ENCODE measurements at regions not wholly inside any gene's neighbourhood (a gene's known extent, or its start where the extent isn't known, plus 50 kb on each side); places are given as distances from the start of the nearest gene placed in this dataset.

DNA sequence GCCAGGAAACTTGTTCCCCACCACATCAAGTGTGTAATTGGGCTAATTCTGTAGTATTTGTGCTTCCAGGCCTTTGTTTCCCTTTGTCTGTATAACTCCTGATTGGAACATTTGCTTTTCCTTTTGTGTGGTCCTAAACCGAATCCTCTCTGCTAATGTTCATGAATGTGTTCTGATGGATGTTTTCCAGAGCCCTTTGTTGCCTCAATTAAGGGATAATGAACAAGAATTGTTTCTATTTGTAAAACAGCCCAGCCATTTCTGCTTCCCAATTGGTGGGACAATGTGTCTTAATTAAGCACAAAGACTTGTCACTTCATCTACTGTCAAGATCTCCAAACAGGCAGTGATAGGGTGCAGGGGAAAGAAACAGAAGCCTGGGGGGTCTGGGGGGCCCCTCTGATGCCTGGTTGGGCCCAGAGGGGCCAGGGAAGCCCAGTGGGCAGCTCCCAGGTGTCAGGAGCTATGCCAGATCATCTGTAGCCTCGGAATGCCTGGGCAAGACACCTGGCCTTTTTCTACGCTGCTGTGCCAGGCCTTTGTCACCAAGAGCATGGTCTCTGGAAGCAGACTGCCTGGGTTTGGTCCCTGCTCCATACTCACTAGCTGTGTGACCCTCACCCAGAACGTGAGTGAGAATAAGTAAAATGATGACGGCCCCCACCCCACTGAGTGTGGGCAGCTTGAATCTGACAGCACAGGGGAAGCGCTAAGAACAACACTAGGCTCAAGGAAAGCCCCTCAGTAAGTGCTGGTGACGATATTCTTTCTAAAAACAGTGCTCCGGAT is 116.6 kb upstream of the PRR20G start:
- TF ChIP-seq, protein P1, sequence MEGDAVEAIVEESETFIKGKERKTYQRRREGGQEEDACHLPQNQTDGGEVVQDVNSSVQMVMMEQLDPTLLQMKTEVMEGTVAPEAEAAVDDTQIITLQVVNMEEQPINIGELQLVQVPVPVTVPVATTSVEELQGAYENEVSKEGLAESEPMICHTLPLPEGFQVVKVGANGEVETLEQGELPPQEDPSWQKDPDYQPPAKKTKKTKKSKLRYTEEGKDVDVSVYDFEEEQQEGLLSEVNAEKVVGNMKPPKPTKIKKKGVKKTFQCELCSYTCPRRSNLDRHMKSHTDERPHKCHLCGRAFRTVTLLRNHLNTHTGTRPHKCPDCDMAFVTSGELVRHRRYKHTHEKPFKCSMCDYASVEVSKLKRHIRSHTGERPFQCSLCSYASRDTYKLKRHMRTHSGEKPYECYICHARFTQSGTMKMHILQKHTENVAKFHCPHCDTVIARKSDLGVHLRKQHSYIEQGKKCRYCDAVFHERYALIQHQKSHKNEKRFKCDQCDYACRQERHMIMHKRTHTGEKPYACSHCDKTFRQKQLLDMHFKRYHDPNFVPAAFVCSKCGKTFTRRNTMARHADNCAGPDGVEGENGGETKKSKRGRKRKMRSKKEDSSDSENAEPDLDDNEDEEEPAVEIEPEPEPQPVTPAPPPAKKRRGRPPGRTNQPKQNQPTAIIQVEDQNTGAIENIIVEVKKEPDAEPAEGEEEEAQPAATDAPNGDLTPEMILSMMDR (IDR thresholded peaks at IDR 0.05) = no peak
- TF ChIP-seq POLR2A (IDR thresholded peaks at IDR 0.05) (no peak), POLR2AphosphoS5 (IDR thresholded peaks at IDR 0.05) (no peak)
- H3K27ac ChIP-seq = no peak overlapping the region
- no peak for DNase-seq (ENCODE audit: low spot score in 2 of 2)
- no peaks in the 10 kb centered on the region for H3K36me3 ChIP-seq
- H3K4me1 ChIP-seq = no peaks in the 10 kb centered on the region
- no peaks in the 10 kb centered on the region for H3K27me3 ChIP-seq
- no peaks in the 10 kb centered on the region for H3K9me3 ChIP-seq
- no peak overlapping the region for H3K4me3 ChIP-seq
- intact Hi-C loops (cut with DNase I; ENCODE audit: low total_unique reads) = no loop called here

DNA sequence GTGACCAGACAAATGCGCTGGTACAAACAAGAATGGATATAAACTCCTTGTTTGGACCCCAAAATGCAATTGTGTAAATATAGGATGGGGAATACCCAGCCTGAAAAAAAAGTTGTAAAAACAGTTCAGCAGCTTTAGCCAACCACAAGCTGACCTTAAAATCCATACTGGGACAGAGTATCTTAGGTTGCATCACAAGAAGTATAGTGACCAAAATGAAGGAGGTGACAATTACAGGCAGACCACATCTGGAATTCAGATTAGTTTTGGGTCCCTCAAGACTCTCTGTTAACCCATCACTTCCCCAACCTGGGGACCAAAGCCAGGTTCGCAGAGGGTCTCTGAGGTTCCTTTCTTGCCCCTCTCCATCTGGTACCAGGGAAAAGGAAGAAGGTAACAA is 115.9 kb upstream of the PRR20G start:
- TF ChIP-seq, protein P1 (IDR thresholded peaks at IDR 0.05) = no peak
- TF ChIP-seq POLR2A (IDR thresholded peaks at IDR 0.05) (no peak), POLR2AphosphoS5 (IDR thresholded peaks at IDR 0.05) (no peak)
- Histone ChIP-seq H3K36me3 (no peaks in the 10 kb centered on the region), H3K27me3 (no peaks in the 10 kb centered on the region), H3K4me3 (no peak overlapping the region), H3K27ac (no peak overlapping the region), H3K9me3 (no peaks in the 10 kb centered on the region), H3K4me1 (no peaks in the 10 kb centered on the region)
- no peak for DNase-seq (ENCODE audit: low spot score in 2 of 2)
- intact Hi-C loops (cut with DNase I; ENCODE audit: low total_unique reads) = no loop called here

DNA sequence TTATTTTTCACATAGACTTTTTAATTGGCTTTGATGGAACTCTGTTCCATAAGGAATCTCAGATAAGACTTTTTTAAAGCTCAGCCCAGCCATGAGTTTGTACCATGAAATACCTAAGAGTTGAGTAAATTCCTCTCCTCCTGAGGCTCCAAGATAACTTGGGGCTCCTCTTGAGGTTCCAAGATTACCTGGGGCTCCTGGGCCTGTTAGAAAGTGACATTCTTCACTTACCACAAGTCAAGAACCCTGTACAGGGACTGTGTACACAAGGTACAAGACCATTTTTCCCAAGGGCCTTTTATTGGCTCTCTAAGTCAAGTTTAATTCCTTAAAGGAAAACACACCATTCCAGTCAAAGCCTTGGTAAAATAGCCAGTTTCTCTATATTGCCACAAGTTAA is 111.3 kb upstream of the PRR20G start:
- TF ChIP-seq POLR2A (IDR thresholded peaks at IDR 0.05) (no peak), POLR2AphosphoS5 (IDR thresholded peaks at IDR 0.05) (no peak)
- TF ChIP-seq, protein P1 (IDR thresholded peaks at IDR 0.05) = no peak
- H3K4me3 ChIP-seq = no peak overlapping the region
- no peaks in the 10 kb centered on the region for H3K27me3 ChIP-seq
- no peak for DNase-seq (ENCODE audit: low spot score in 2 of 2)
- H3K9me3 ChIP-seq = no peaks in the 10 kb centered on the region
- no peaks in the 10 kb centered on the region for H3K36me3 ChIP-seq
- H3K4me1 ChIP-seq = no peaks in the 10 kb centered on the region
- intact Hi-C loops (cut with DNase I; ENCODE audit: low total_unique reads) = no loop called here
- no peak overlapping the region for H3K27ac ChIP-seq

DNA sequence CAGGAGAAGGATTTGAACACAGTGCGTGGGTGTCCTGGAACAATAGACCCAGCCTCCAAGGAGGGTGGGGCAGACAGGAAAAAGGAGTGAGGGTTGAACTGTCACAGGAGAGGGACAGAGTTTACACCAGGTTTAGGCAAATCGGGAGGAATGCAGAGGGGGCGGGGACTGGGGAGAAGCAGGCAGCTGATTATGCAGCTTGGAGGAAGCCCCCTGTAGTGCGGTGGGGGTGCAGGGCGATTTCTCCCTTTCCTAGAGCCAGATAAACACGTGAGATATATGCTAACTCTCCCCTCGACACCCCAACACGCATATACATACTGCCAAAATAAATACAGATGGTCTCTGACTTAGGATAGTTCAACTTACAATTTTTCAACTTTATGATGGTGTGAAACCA is 108.6 kb upstream of the PRR20G start:
- Histone ChIP-seq H3K27ac (no peak overlapping the region), H3K4me3 (no peak overlapping the region), H3K36me3 (no peaks in the 10 kb centered on the region), H3K9me3 (no peaks in the 10 kb centered on the region), H3K4me1 (no peaks in the 10 kb centered on the region), H3K27me3 (no peaks in the 10 kb centered on the region)
- DNase-seq (ENCODE audit: low spot score in 2 of 2) = no peak
- TF ChIP-seq, protein P1 (IDR thresholded peaks at IDR 0.05) = no peak
- intact Hi-C loops (cut with DNase I; ENCODE audit: low total_unique reads) = no loop called here

DNA sequence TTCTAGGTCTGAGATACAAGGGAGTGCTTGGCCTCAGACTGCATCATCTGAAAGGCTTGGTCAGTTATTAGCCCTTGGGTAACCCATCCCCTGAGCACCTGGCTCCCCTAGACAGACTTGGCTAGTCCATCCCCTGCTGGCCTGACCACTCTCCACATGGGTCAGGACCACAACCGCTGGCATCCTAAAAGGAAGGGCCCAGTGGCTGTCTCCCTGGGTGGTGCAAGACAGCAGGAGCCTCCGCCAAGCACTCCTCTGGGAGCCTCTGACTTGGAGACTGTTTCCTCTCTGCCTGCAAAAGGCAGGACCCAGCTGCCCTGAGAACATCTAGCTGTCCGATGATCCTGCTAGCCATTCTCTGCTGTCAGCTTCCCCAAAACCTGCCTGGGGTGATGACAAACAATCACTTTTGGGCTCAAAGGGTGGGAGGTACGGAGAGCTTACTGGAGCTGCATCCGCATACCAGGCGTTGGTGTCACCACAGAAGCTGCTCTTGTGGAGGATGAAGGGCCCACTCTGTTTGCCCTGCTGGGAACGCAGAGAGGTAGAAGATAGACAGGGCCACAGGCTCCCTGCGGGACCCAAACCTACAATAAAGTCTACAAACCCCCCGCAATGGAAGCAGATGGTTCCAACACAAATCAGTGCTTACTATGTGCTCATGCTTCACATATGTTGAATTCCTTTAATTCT is 108.0 kb upstream of the PRR20G start:
- H3K36me3 ChIP-seq = no peaks in the 10 kb centered on the region
- no peaks in the 10 kb centered on the region for H3K9me3 ChIP-seq
- H3K4me1 ChIP-seq = no peaks in the 10 kb centered on the region
- no peak for DNase-seq (ENCODE audit: low spot score in 2 of 2)
- no peak for TF ChIP-seq POLR2A (IDR thresholded peaks at IDR 0.05)
- no peak for TF ChIP-seq POLR2AphosphoS5 (IDR thresholded peaks at IDR 0.05)
- TF ChIP-seq, protein P1 (IDR thresholded peaks at IDR 0.05) = no peak
- H3K27ac ChIP-seq = no peak overlapping the region
- H3K27me3 ChIP-seq = no peaks in the 10 kb centered on the region
- no peak overlapping the region for H3K4me3 ChIP-seq
- intact Hi-C loops (cut with DNase I; ENCODE audit: low total_unique reads) = no loop called here

All from breast epithelium (tissue), 4 donors.